PC-3 (cell line): ENCODE measurements at regions not wholly inside any gene's neighbourhood (a gene's known extent, or its start where the extent isn't known, plus 50 kb on each side); places are given as distances from the start of the nearest gene placed in this dataset.

Source experiments
- ATAC-seq: fragments of 200-7000 bp; cut with Tn5 transposase; 2 replicates; pipeline ENCODE4 v1.9.1; 2020; ENCODE audit warnings: mild to moderate bottlenecking, moderate library complexity
- BruUV-seq: library from RNA; stranded (reverse); fragments of 400-500 nt; replicated peaks from 2 replicates; lab custom pipeline; 2021; lab: Mats Ljungman, UMichigan
- CTCF ChIA-PET: fragments of 300-600 bp; sonication (Branson Sonifier 250); formaldehyde crosslinking; loops from one replicate; lab custom pipeline; 2022; ENCODE audit warnings: antibody characterized with exemption; lab: Charles Lee
- POLR2A ChIA-PET: fragments of 300-600 bp; sonication (Branson Sonifier 250); formaldehyde crosslinking; loops from one replicate; lab custom pipeline; 2022; ENCODE audit warnings: antibody characterized with exemption; ENCODE audit not compliant: unreplicated experiment; lab: Charles Lee
- DNase-seq: peaks from one replicate; pipeline ENCODE4 v3.0.0-alpha.2; 2015
- H2AFZ ChIP-seq: fragments of 300-600 bp; sonication (generic); 2 replicates; pipeline ENCODE4 v1.6.0; 2016; ENCODE audit warnings: antibody characterized with exemption, low read length
- H3F3A ChIP-seq: fragments of 300-600 bp; sonication (generic); one replicate; pipeline ENCODE4 v1.6.0; 2017; ENCODE audit warnings: antibody characterized with exemption, low read length, control low read depth, mild to moderate bottlenecking; ENCODE audit not compliant: unreplicated experiment
- H3K27ac ChIP-seq: fragments of 300-600 bp; sonication (generic); 2 replicates; pipeline ENCODE4 v1.5.1; 2016; ENCODE audit warnings: mild to moderate bottlenecking, low read length
- H3K27me3 ChIP-seq: fragments of 300-600 bp; sonication (generic); 2 replicates; pipeline ENCODE4 v1.6.1; 2016; ENCODE audit warnings: low read length, mixed read lengths
- H3K36me3 ChIP-seq: fragments of 300-600 bp; sonication (generic); 2 replicates; pipeline ENCODE4 v1.6.1; 2016; ENCODE audit warnings: low read depth, mixed run types, low read length, mixed read lengths
- H3K4me1 ChIP-seq: fragments of 300-600 bp; sonication (generic); 2 replicates; pipeline ENCODE4 v1.5.1; 2016; ENCODE audit warnings: low read length; ENCODE audit not compliant: insufficient read depth
- H3K4me2 ChIP-seq: fragments of 300-600 bp; sonication (generic); 2 replicates; pipeline ENCODE4 v1.6.0; 2016; ENCODE audit warnings: low read length
- H3K4me3 ChIP-seq: fragments of 300-600 bp; sonication (generic); 2 replicates; pipeline ENCODE4 v1.5.1; 2016; ENCODE audit warnings: mild to moderate bottlenecking, low read length, mixed read lengths
- H3K79me2 ChIP-seq: fragments of 300-600 bp; sonication (generic); 2 replicates; pipeline ENCODE4 v1.6.1; 2017; ENCODE audit warnings: low read length, mixed read lengths
- H3K9ac ChIP-seq: fragments of 300-600 bp; sonication (generic); 2 replicates; pipeline ENCODE4 v1.6.0; 2016; ENCODE audit warnings: mild to moderate bottlenecking, low read length
- H3K9me2 ChIP-seq: fragments of 300-600 bp; sonication (generic); replicated peaks from 2 replicates; pipeline ENCODE4 v1.6.1; 2016; ENCODE audit warnings: mixed run types, low read length, mixed read lengths
- H3K9me3 ChIP-seq: fragments of 300-600 bp; sonication (generic); 2 replicates; pipeline ENCODE4 v1.6.1; 2016; ENCODE audit warnings: low read length, mixed read lengths
- H4K20me1 ChIP-seq: fragments of 300-600 bp; sonication (generic); 2 replicates; pipeline ENCODE4 v1.6.1; 2016; ENCODE audit warnings: low read length, mixed read lengths
- EZH2 ChIP-seq: fragments of 300-600 bp; sonication (generic); IDR thresholded peaks from one replicate; pipeline ENCODE4 v1.6.1; 2017; ENCODE audit warnings: antibody characterized with exemption, mild to moderate bottlenecking, low read length; ENCODE audit not compliant: unreplicated experiment
- EZH2phosphoT487 ChIP-seq: fragments of 300-600 bp; sonication (generic); IDR thresholded peaks from 2 replicates; pipeline ENCODE4 v1.6.1; 2018; ENCODE audit warnings: mild to moderate bottlenecking, antibody characterized with exemption, low read length, borderline replicate concordance
- intact Hi-C: fragments of 100-400 bp; cut with micrococcal nuclease; formaldehyde crosslinking; loops from 2 replicates; pipeline ENCODE4 v1.9.0; 2023
- TF ChIP-seq, protein P1 (sequence below): fragments of 300-600 bp; sonication (generic); conservative IDR thresholded peaks from 2 replicates; pipeline ENCODE4 v1.5.1; 2017; ENCODE audit warnings: antibody characterized with exemption, low read depth, mild to moderate bottlenecking, low read length

DNA sequence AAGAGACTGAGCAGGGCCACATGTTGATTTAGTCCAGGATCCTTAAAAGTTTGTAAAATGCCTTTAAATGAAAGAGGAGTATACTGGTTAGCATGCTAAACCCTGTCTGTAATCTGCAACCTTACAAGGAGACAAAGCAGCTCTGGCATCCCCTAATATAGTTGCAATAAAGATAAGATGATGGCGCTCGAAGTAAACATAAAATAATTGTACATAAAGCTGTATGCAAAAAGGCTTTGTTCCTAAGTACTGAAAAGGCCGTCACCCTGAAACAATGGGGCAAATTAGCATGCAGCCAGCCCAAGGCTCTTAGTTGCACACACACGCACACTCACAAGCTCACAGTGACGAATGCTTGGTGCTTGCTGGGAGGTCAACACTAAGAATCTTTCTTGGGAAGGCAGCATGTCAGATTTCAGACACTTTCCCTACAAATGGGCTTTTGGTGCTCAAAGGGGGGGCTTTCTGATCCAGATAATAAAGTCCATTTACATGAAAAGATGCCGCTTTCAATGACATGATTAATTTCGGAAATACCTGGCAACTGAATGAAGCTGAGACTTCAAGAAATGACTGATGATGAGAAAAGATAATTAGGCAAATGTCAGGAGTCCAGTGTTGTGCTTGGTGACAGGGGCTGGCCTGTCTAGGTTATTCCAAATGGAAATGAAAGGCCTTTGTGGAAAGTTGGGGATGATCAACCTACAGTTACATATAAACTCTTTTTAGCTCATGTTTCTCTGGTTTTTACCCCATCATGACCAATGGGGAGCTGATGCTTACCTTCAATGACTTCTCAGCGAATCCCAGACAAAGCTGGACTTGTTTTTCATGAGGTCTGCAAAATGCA lies 370.3 kb downstream of the MEIS1 start:
- ATAC-seq (no peak), DNase-seq (no peak)
- no peaks in the 10 kb centered on the region for H3K36me3 ChIP-seq
- intact Hi-C loops: no loop called here
- ChIA-PET CTCF (no interaction called here), POLR2A (no interaction called here)
- H3F3A ChIP-seq: no peaks in the 10 kb centered on the region
- no peak overlapping the region for H2AFZ ChIP-seq
- BruUV-seq: no TSS peak
- peaks cover 39% of the 10 kb centered on the region for H3K27me3 ChIP-seq
- no peaks in the 10 kb centered on the region for H3K9me3 ChIP-seq
- H3K4me1 ChIP-seq: no peaks in the 10 kb centered on the region
- H3K9ac ChIP-seq: no peak overlapping the region
- H3K79me2 ChIP-seq: no peaks in the 10 kb centered on the region
- no peak overlapping the region for H3K4me3 ChIP-seq
- no peaks in the 10 kb centered on the region for H3K9me2 ChIP-seq
- no peak overlapping the region for H3K4me2 ChIP-seq
- TF ChIP-seq, protein P1, sequence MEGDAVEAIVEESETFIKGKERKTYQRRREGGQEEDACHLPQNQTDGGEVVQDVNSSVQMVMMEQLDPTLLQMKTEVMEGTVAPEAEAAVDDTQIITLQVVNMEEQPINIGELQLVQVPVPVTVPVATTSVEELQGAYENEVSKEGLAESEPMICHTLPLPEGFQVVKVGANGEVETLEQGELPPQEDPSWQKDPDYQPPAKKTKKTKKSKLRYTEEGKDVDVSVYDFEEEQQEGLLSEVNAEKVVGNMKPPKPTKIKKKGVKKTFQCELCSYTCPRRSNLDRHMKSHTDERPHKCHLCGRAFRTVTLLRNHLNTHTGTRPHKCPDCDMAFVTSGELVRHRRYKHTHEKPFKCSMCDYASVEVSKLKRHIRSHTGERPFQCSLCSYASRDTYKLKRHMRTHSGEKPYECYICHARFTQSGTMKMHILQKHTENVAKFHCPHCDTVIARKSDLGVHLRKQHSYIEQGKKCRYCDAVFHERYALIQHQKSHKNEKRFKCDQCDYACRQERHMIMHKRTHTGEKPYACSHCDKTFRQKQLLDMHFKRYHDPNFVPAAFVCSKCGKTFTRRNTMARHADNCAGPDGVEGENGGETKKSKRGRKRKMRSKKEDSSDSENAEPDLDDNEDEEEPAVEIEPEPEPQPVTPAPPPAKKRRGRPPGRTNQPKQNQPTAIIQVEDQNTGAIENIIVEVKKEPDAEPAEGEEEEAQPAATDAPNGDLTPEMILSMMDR: no peak
- TF ChIP-seq EZH2phosphoT487: no peak
- TF ChIP-seq EZH2: no peak
- no peak overlapping the region for H3K27ac ChIP-seq
- no peaks in the 10 kb centered on the region for H4K20me1 ChIP-seq

DNA sequence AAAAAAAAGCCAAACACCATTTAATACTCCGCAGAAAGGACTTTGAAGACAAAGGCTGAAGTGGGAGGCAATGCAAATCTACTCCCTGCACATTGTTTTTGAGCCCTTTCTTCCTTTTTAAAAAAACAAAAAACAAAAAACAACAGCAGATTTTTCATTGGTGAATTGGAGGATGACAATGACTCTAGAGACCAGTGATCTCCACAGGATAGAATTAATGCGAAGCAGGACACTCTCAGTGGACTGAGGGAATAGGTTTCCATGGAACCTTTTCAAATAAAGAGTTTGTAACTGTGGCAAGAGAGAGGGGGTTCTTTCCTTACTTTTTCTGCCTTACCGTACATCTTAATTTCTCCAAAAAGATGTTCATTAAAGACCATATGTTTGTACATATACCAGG lies 371.0 kb downstream of the MEIS1 start:
- H3K36me3 ChIP-seq: no peaks in the 10 kb centered on the region
- H3K27ac ChIP-seq: no peak overlapping the region
- no peaks in the 10 kb centered on the region for H3K9me3 ChIP-seq
- intact Hi-C loops: no loop called here
- H2AFZ ChIP-seq: no peak overlapping the region
- no peaks in the 10 kb centered on the region for H3F3A ChIP-seq
- ATAC-seq: no peak
- no peaks in the 10 kb centered on the region for H3K4me1 ChIP-seq
- DNase-seq: no peak
- H3K4me2 ChIP-seq: no peak overlapping the region
- POLR2A ChIA-PET: no interaction called here
- no peaks in the 10 kb centered on the region for H4K20me1 ChIP-seq
- H3K9me2 ChIP-seq: no peaks in the 10 kb centered on the region
- H3K4me3 ChIP-seq: no peak overlapping the region
- TF ChIP-seq EZH2phosphoT487 (no peak), EZH2 (no peak)
- TF ChIP-seq, protein P1: no peak
- peaks cover 39% of the 10 kb centered on the region for H3K27me3 ChIP-seq
- BruUV-seq: no TSS peak
- no peak overlapping the region for H3K9ac ChIP-seq
- CTCF ChIA-PET: no interaction called here
- H3K79me2 ChIP-seq: no peaks in the 10 kb centered on the region

DNA sequence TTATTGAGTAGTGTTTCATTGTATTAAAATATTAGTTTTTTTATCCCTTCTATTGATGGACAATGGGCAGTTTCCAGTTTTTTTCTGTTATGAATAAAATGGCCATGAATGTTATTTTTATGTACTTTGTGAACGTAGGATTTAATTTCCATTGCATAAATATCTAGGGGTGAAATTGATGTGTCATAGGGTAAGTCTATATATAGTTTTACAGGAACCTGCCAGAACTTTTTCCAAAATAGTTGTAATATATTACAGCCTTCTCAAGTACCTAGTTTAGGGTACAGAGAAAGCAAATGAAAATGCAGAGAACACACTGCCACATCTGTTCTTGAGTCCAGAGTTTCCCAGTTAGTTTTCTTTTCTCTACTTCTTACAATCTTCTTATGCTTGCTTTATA lies 378.6 kb downstream of the MEIS1 start:
- no peak for ATAC-seq
- Histone ChIP-seq H3K4me1 (no peaks in the 10 kb centered on the region), H3K36me3 (no peaks in the 10 kb centered on the region), H3K9ac (no peak overlapping the region), H3K9me2 (no peaks in the 10 kb centered on the region), H3K4me2 (no peak overlapping the region), H2AFZ (no peak overlapping the region), H3K27me3 (no peaks in the 10 kb centered on the region), H3K4me3 (no peak overlapping the region), H3K79me2 (no peaks in the 10 kb centered on the region), H3K27ac (no peak overlapping the region), H4K20me1 (no peaks in the 10 kb centered on the region), H3K9me3 (no peaks in the 10 kb centered on the region), H3F3A (no peaks in the 10 kb centered on the region)
- intact Hi-C loops: no loop called here
- ChIA-PET CTCF (no interaction called here), POLR2A (no interaction called here)
- TF ChIP-seq EZH2phosphoT487 (no peak), EZH2 (no peak)
- TF ChIP-seq, protein P1: no peak
- DNase-seq: no peak
- no TSS peak for BruUV-seq
